ENCODE measurements at regions not wholly inside any gene's neighbourhood (a gene's known extent, or its start where the extent isn't known, plus 50 kb on each side); places are given as distances from the start of the nearest gene placed in this dataset.

DNA sequence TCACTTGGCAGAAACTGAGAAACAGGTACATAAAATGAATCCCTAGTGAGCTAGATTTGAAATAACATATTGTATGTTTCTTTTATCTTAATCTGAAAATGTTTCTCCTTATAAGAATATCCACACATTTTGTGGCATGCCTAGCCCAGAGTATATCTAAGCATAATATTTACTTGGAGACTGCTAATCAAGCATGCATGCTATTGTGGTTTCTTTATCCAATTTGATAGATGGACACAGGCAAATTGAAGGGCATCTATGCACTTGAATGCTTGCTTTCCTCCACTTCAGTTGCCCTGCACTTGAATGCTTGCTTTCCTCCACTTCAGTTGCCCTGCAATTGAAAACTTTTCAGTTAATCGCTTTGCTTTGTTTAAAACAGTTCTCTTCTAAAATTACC lies 729.8 kb downstream of the TBC1D32 start:
- Histone ChIP-seq H3K14ac (ENCODE audit: insufficient read length) (no peak overlapping the region), H3K36me3 (ENCODE audit: control insufficient read depth in 2 of 4, insufficient read depth in 4 of 4, low read length in 3 of 4) (no peaks in the 10 kb centered on the region), H3K4ac (replicated peaks; ENCODE audit: insufficient read length, low read depth, low read length) (no peak overlapping the region), H3K18ac (ENCODE audit: extremely low read depth, low read length) (no peak overlapping the region), H4K20me1 (replicated peaks in 1 of 2; ENCODE audit: control insufficient read depth in 1 of 2, insufficient read depth in 2 of 2, low read length in 2 of 2) (no peaks in the 10 kb centered on the region), H2AK5ac (ENCODE audit: low read depth, low read length) (no peak overlapping the region), H2BK12ac (ENCODE audit: low read depth, low read length) (no peak overlapping the region), H4K91ac (replicated peaks; ENCODE audit: insufficient read length, low read length) (no peak overlapping the region), H2BK5ac (ENCODE audit: low read depth, low read length) (no peak overlapping the region), H3K9ac (replicated peaks in 1 of 4; ENCODE audit: extremely low read depth in 1 of 4, low read depth in 3 of 4, low read length in 3 of 4) (no peak overlapping the region), H3K23ac (ENCODE audit: insufficient read length) (no peak overlapping the region), H3K23me2 (ENCODE audit: low read depth, low read length) (no peaks in the 10 kb centered on the region), H3K27ac (ENCODE audit: low read depth, low read length) (no peak overlapping the region), H3K79me1 (ENCODE audit: low read depth, low read length) (no peaks in the 10 kb centered on the region), H3K4me2 (ENCODE audit: insufficient read depth in 1 of 2, low read depth in 2 of 2, low read length in 2 of 2) (no peak overlapping the region), H2BK15ac (ENCODE audit: low read length) (no peak overlapping the region), H2BK20ac (ENCODE audit: low read length) (no peak overlapping the region), H3K9me3 (ENCODE audit: insufficient read depth in 2 of 2, low read depth in 1 of 2, low read length in 1 of 2) (no peaks in the 10 kb centered on the region), H3K4me1 (replicated peaks in 1 of 4; ENCODE audit: control insufficient read depth in 3 of 4, insufficient read depth in 4 of 4, low read length in 3 of 4) (peaks cover 0 to 2% (median 0%) of the 10 kb centered on the region in 4 experiments; a peak in 1 of 7 replicates), H3K79me2 (ENCODE audit: control insufficient read depth in 1 of 2, insufficient read depth in 2 of 2, low read length in 2 of 2) (no peaks in the 10 kb centered on the region), H2BK120ac (replicated peaks; ENCODE audit: low read depth, low read length) (no peak overlapping the region), H4K5ac (ENCODE audit: insufficient read length, low read depth, low read length) (no peak overlapping the region), H4K8ac (ENCODE audit: extremely low read depth, insufficient read depth, low read length) (no peak overlapping the region), H3K4me3 (ENCODE audit: extremely low read depth in 1 of 4, insufficient read depth in 2 of 4, low read depth in 3 of 4, low read length in 4 of 4) (no peak overlapping the region), H3K56ac (replicated peaks; ENCODE audit: insufficient read length, low read depth, low read length) (no peak overlapping the region), H2AFZ (ENCODE audit: low read length) (no peak overlapping the region), H3K27me3 (replicated peaks in 1 of 4; ENCODE audit: control insufficient read depth in 3 of 4, extremely low read depth in 1 of 4, insufficient read depth in 3 of 4, low read length in 3 of 4) (peaks cover 0 to 1% (median 0%) of the 10 kb centered on the region in 4 experiments; a peak in 1 of 7 replicates)
- 84% methylated on average over 1 of the region's 1 CpG; no CpG with 5 or more reads in 1 of the 2 experiments for WGBS, 2 experiments (ENCODE audit: extremely low coverage in 1 of 2, insufficient coverage in 1 of 2, insufficient read length in 1 of 2, insufficient replicate concordance in 2 of 2, low coverage in 1 of 2, low lambda C conversion rate in 2 of 2, missing lambda C conversion rate in 1 of 2)
- DNase-seq (ENCODE audit: low read depth in 1 of 2, low spot score in 2 of 2) (no peak), FAIRE-seq (no peak)
- TF ChIP-seq BRCA1 (IDR thresholded peaks at IDR 0.05; ENCODE audit: low read depth, low read length) = no peak
- no peak for TF ChIP-seq TCF12 (IDR thresholded peaks at IDR 0.05; ENCODE audit: low read depth, low read length)
- no peak for TF ChIP-seq RXRA (IDR thresholded peaks at IDR 0.05; ENCODE audit: insufficient read depth, low read depth, low read length)
- no peak for TF ChIP-seq FOSL1 (IDR thresholded peaks at IDR 0.05; ENCODE audit: insufficient read depth, low read depth, low read length)
- TF ChIP-seq SAP30 (IDR thresholded peaks at IDR 0.05; ENCODE audit: insufficient read depth, insufficient replicate concordance, low read length) = no peak
- TF ChIP-seq, protein P1, sequence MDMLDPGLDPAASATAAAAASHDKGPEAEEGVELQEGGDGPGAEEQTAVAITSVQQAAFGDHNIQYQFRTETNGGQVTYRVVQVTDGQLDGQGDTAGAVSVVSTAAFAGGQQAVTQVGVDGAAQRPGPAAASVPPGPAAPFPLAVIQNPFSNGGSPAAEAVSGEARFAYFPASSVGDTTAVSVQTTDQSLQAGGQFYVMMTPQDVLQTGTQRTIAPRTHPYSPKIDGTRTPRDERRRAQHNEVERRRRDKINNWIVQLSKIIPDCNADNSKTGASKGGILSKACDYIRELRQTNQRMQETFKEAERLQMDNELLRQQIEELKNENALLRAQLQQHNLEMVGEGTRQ (IDR thresholded peaks at IDR 0.05; ENCODE audit: low read length) = no peak
- TF ChIP-seq, protein P2, sequence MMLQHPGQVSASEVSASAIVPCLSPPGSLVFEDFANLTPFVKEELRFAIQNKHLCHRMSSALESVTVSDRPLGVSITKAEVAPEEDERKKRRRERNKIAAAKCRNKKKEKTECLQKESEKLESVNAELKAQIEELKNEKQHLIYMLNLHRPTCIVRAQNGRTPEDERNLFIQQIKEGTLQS (IDR thresholded peaks at IDR 0.05; ENCODE audit: insufficient read depth, low read depth, low read length) = no peak
- ChIA-PET CTCF (ENCODE audit: partially characterized antibody) (interaction anchor here (0.6 to 2.8 kb wide), 2 partner anchors 10 to 432 kb away, joined by 4 to 9 read pairs; no protein-coding TSS in a partner anchor), POLR2A (ENCODE audit: partially characterized antibody) (interaction anchor here (1.2 kb wide), 1 partner anchor 9 kb away, joined by 4 read pairs; no protein-coding TSS in a partner anchor)
